Ishikawa (cell line): ENCODE measurements at regions not wholly inside any gene's neighbourhood (a gene's known extent, or its start where the extent isn't known, plus 50 kb on each side); places are given as distances from the start of the nearest gene placed in this dataset.

Experiments used
- CEBPB ChIP-seq: IDR thresholded peaks from 2 replicates; pipeline ENCODE4 v1.6.1; 2012
- CREB1 ChIP-seq: IDR thresholded peaks from 2 replicates; pipeline ENCODE4 v1.6.1; 2012; ENCODE audit warnings: low read depth
- EGR1 ChIP-seq: IDR thresholded peaks from 2 replicates; pipeline ENCODE4 v1.6.1; 2012
- EP300 ChIP-seq: IDR thresholded peaks from 2 replicates; pipeline ENCODE4 v1.6.1; 2012; ENCODE audit warnings: borderline replicate concordance
- FOXM1 ChIP-seq: IDR thresholded peaks from 2 replicates; pipeline ENCODE4 v1.6.1; 2012; ENCODE audit warnings: low read depth, borderline replicate concordance
- NFIC ChIP-seq: IDR thresholded peaks from 2 replicates; pipeline ENCODE4 v1.6.1; 2012
- RAD21 ChIP-seq: IDR thresholded peaks from 2 replicates; pipeline ENCODE4 v1.6.1; 2012; ENCODE audit warnings: low read depth
- REST ChIP-seq: IDR thresholded peaks from 2 replicates; pipeline ENCODE4 v1.6.1; 2012; ENCODE audit warnings: low read depth, mild to moderate bottlenecking
- TAF1 ChIP-seq: IDR thresholded peaks from 2 replicates; pipeline ENCODE4 v1.6.1; 2012; ENCODE audit warnings: low read depth, mild to moderate bottlenecking
- TCF12 ChIP-seq: IDR thresholded peaks from 2 replicates; pipeline ENCODE4 v1.6.1; 2012; ENCODE audit warnings: low read depth
- TEAD4 ChIP-seq: IDR thresholded peaks from 2 replicates; pipeline ENCODE4 v1.6.1; 2012
- YY1 ChIP-seq: IDR thresholded peaks from 2 replicates; pipeline ENCODE4 v1.6.1; 2012; ENCODE audit warnings: low read depth
- ZBTB7A ChIP-seq: IDR thresholded peaks from 2 replicates; pipeline ENCODE4 v1.6.1; 2012; ENCODE audit warnings: low read depth
- TF ChIP-seq, protein P1 (sequence below): IDR thresholded peaks from 2 replicates; pipeline ENCODE4 v1.6.1; 2012
- TF ChIP-seq, protein P2 (sequence below): IDR thresholded peaks from 2 replicates; pipeline ENCODE4 v1.6.1; 2012

DNA sequence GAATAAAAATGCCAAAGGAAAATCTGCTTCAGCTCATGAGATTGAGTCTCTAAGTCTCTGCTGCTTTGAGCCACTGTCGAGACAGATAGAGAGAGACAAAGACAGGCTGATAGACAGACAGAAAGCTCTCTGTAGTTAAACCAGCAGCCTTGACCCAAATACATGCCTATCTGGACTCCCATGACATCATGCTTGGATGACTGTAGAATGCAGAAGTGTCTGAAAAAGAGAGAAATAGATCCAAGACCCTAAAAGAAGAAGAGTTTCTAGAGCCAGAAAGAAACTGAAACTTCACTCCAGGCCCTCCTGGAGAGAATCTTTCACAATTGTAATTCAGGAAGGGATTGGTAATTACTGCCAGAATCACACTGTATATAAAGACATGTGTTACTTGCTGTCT, 122.6 kb upstream of the PLXNC1 start:
- TF ChIP-seq YY1 (no peak), EGR1 (no peak), EP300 (no peak), TCF12 (no peak), REST (no peak)
- TF ChIP-seq, protein P1, sequence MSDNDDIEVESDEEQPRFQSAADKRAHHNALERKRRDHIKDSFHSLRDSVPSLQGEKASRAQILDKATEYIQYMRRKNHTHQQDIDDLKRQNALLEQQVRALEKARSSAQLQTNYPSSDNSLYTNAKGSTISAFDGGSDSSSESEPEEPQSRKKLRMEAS: no peak

GRCh38 chr12:94026596-94026995, 121.8 kb upstream of the PLXNC1 start:
- TF ChIP-seq, protein P1: no peak
- TF ChIP-seq NFIC (no peak), CREB1 (no peak), TCF12 (no peak), CEBPB (no peak), TEAD4 (no peak), FOXM1 (no peak), EP300 (no peak), TAF1 (no peak), ZBTB7A (no peak), EGR1 (no peak), RAD21 (no peak), REST (no peak), YY1 (no peak)
- TF ChIP-seq, protein P2, sequence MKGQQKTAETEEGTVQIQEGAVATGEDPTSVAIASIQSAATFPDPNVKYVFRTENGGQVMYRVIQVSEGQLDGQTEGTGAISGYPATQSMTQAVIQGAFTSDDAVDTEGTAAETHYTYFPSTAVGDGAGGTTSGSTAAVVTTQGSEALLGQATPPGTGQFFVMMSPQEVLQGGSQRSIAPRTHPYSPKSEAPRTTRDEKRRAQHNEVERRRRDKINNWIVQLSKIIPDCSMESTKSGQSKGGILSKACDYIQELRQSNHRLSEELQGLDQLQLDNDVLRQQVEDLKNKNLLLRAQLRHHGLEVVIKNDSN: no peak

- TF ChIP-seq TAF1 (no peak), YY1 (no peak), CEBPB (no peak), NFIC (no peak), EP300 (no peak), CREB1 (no peak)
These were observed 120.8 kb upstream of the PLXNC1 start for GRCh38 chr12:94027561-94027960.

GRCh38 chr12:94031763-94032162, 116.6 kb upstream of the PLXNC1 start:
- TF ChIP-seq EGR1: no peak
- TF ChIP-seq CREB1: no peak
- no peak for TF ChIP-seq CEBPB

DNA sequence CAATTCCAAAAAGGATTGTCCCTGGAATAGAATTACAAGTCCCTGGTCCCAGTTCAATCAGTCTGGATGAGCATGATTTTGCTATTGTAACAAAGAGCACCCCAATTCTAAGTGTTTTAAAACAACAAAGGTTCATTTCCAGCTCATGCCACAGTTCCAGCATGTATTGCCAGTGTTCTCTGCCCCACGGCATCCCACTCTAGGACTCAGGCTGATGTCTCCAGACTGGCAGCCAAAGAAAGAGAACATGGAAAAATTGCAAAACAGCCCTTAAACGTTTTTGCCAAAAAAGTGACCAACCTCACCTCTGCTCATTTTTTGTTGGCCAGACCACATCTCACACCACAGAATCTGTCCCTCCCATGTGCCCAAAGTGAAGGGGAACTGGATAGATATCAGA, 116.0 kb upstream of the PLXNC1 start:
- TF ChIP-seq, protein P1: no peak
- TF ChIP-seq, protein P2: no peak
- TF ChIP-seq TEAD4 (no peak), EGR1 (no peak), FOXM1 (no peak), RAD21 (no peak), CREB1 (no peak)

DNA sequence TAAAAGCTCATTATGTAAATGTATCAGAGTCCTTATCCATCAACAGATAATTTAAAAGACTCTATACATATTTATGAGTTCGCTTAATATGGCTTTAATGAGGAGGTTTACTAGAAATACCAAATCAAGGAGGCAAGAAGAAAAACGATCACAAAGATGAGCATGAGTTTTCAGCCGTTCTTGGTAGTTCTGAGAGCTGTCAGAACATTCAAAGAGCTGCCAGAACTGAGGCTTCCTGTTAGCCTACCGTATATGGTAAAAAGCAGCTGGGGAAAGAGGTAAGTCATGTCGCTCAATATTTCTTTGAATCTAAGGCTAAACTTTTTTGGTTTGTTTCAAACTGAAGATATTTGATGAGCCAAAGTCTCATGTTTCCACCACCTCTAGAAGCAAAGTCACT, 115.3 kb upstream of the PLXNC1 start:
- TF ChIP-seq FOXM1 (no peak), CEBPB (no peak), TEAD4 (no peak), EP300 (no peak), YY1 (no peak), EGR1 (no peak), REST (no peak), CREB1 (no peak), ZBTB7A (no peak), TAF1 (no peak), TCF12 (no peak), RAD21 (no peak)
- TF ChIP-seq, protein P2: no peak
- TF ChIP-seq, protein P1: no peak
